Tibial nerve (tissue), 3 donors: ENCODE measurements at regions not wholly inside any gene's neighbourhood (a gene's known extent, or its start where the extent isn't known, plus 50 kb on each side); places are given as distances from the start of the nearest gene placed in this dataset.

Experiments
- CTCF ChIP-seq, 5 experiments: fragments of 200-600 bp in 3 of 5; fragments of 450-650 bp in 2 of 5; sonication (generic) in 3 of 5; IDR thresholded peaks; one replicate each; pipeline ENCODE4 v1.5.1; 2016 to 2019; ENCODE audit warnings: antibody characterized with exemption in 5 of 5, mild to moderate bottlenecking in 3 of 5, moderate library complexity in 2 of 5
- POLR2A ChIP-seq, 2 donors: fragments of 450-650 bp; IDR thresholded peaks; one replicate each; pipeline ENCODE4 v1.6.1; 2017; ENCODE audit warnings: antibody characterized with exemption in 2 of 2, mild to moderate bottlenecking in 2 of 2, moderate library complexity in 2 of 2

- TF ChIP-seq CTCF (IDR thresholded peaks at IDR 0.05) (no peak), POLR2A (IDR thresholded peaks at IDR 0.05) (no peak)
Observed at GRCh38 chr3:168540726-168541125, 445.0 kb upstream of the GOLIM4 start.
